BLaER1 treated with 17β-estradiol and CSF1 and Interleukin-3, amounts not matched to agents 10 nM and 100 nM (cell line): ENCODE measurements at regions not wholly inside any gene's neighbourhood (a gene's known extent, or its start where the extent isn't known, plus 50 kb on each side); places are given as distances from the start of the nearest gene placed in this dataset.
"Not testable (repeated sequence)": the region's sequence is repeated elsewhere in the genome, so short reads cannot be mapped to it uniquely, and the experiment has no call there.

Source experiments
- H3K27ac ChIP-seq, 11 experiments: shearing (Covaris generic); formaldehyde crosslinking; 2 replicates each; pipeline ENCODE4 v1.8.1; 2022
- H3K27me3 ChIP-seq, 11 experiments: shearing (Covaris generic); formaldehyde crosslinking; 2 replicates each; pipeline ENCODE4 v1.8.1; 2022
- H3K36me3 ChIP-seq, 11 experiments: shearing (Covaris generic); formaldehyde crosslinking; 2 replicates each; pipeline ENCODE4 v1.8.1; 2022
- H3K4me1 ChIP-seq, 10 experiments: shearing (Covaris generic); formaldehyde crosslinking; 2 replicates each; pipeline ENCODE4 v1.8.1; 2022
- H3K4me2 ChIP-seq, 11 experiments: shearing (Covaris generic); formaldehyde crosslinking; 2 replicates each; pipeline ENCODE4 v1.8.1; 2022
- H3K4me3 ChIP-seq, 10 experiments: shearing (Covaris generic); formaldehyde crosslinking; 2 replicates each; pipeline ENCODE4 v1.8.1; 2022
- H3K9ac ChIP-seq, 11 experiments: shearing (Covaris generic); formaldehyde crosslinking; 2 replicates each; pipeline ENCODE4 v1.8.1; 2022
- H3K9me3 ChIP-seq, 11 experiments: shearing (Covaris generic); formaldehyde crosslinking; replicated peaks in 1 of 11; 2 replicates each; pipeline ENCODE4 v1.8.1; 2022
- H4K20me1 ChIP-seq, 11 experiments: shearing (Covaris generic); formaldehyde crosslinking; 2 replicates each; pipeline ENCODE4 v1.8.1; 2022
- Cebpa-rat ChIP-seq, 11 experiments: shearing (Covaris generic); IDR thresholded peaks; 2 replicates each; pipeline ENCODE4 v1.8.1; 2022

- Histone ChIP-seq H3K4me1 (no peaks in the 10 kb centered on the region), H3K36me3 (no peaks in the 10 kb centered on the region), H3K9ac (no peak overlapping the region), H3K9me3 (peaks cover 0 to 41% (median 21%) of the 10 kb centered on the region in 11 experiments; a peak in 20 of 22 replicates), H3K27ac (no peak overlapping the region), H3K4me3 (no peak overlapping the region), H4K20me1 (no peaks in the 10 kb centered on the region), H3K4me2 (no peak overlapping the region), H3K27me3 (no peaks in the 10 kb centered on the region)
- no peak for TF ChIP-seq Cebpa-rat (IDR thresholded peaks at IDR 0.05)
Observed at GRCh38 chr7:34552502-34552901, 105.5 kb upstream of the NPSR1 start.

- no peak overlapping the region for H3K27ac ChIP-seq
- no peak overlapping the region for H3K4me2 ChIP-seq
- no peak for TF ChIP-seq Cebpa-rat (IDR thresholded peaks at IDR 0.05)
- H3K4me3 ChIP-seq, result no peak overlapping the region
- H3K36me3 ChIP-seq, result no peaks in the 10 kb centered on the region
- no peaks in the 10 kb centered on the region for H3K4me1 ChIP-seq
- no peaks in the 10 kb centered on the region for H3K27me3 ChIP-seq
- peaks cover 0 to 36% (median 21%) of the 10 kb centered on the region in 11 experiments; a peak in 20 of 22 replicates for H3K9me3 ChIP-seq
- H4K20me1 ChIP-seq, result no peaks in the 10 kb centered on the region
- no peak overlapping the region for H3K9ac ChIP-seq
Observed at GRCh38 chr7:34558022-34558421, 100.0 kb upstream of the NPSR1 start.

GRCh38 chr7:34564091-34564490, 93.9 kb upstream of the NPSR1 start:
- Histone ChIP-seq H3K27me3 (no peaks in the 10 kb centered on the region), H3K9ac (no peak overlapping the region), H4K20me1 (no peaks in the 10 kb centered on the region), H3K9me3 (no peaks in the 10 kb centered on the region), H3K4me1 (peaks cover 4 to 14% (median 11%) of the 10 kb centered on the region in 10 experiments; a peak in 16 of 20 replicates), H3K27ac (no peak overlapping the region), H3K4me3 (no peak overlapping the region), H3K4me2 (no peak overlapping the region), H3K36me3 (no peaks in the 10 kb centered on the region)
- TF ChIP-seq Cebpa-rat (IDR thresholded peaks at IDR 0.05), result no peak

- H4K20me1 ChIP-seq, result no peaks in the 10 kb centered on the region
- peak overlapping the region in 7 of 11 experiments; percentile 1 to 47 (median 16); a peak in 6 of 22 replicates for H3K4me2 ChIP-seq
- H3K9me3 ChIP-seq, result no peaks in the 10 kb centered on the region
- H3K27me3 ChIP-seq, result no peaks in the 10 kb centered on the region
- no peaks in the 10 kb centered on the region for H3K36me3 ChIP-seq
- H3K4me3 ChIP-seq, result no peak overlapping the region
- no peak overlapping the region for H3K27ac ChIP-seq
- H3K4me1 ChIP-seq, result peaks cover 4 to 14% (median 11%) of the 10 kb centered on the region in 10 experiments; a peak in 16 of 20 replicates
- TF ChIP-seq Cebpa-rat (IDR thresholded peaks at IDR 0.05), result no peak
- no peak overlapping the region for H3K9ac ChIP-seq
Observed at GRCh38 chr7:34567906-34568305, 90.1 kb upstream of the NPSR1 start.

GRCh38 chr7:34569975-34570699, 87.9 kb upstream of the NPSR1 start:
- H3K27me3 ChIP-seq, result no peaks in the 10 kb centered on the region
- no peak for TF ChIP-seq Cebpa-rat (IDR thresholded peaks at IDR 0.05)
- H3K27ac ChIP-seq, result no peak overlapping the region
- 0 out of 22 replicates have a peak, but pooled peaks cover 0 to under 1% (median 0%) of the 10 kb centered on the region in 11 experiments for H3K9me3 ChIP-seq
- H3K36me3 ChIP-seq, result no peaks in the 10 kb centered on the region
- H3K4me2 ChIP-seq, result no peak overlapping the region
- H3K9ac ChIP-seq, result no peak overlapping the region
- H3K4me1 ChIP-seq, result peaks cover 4 to 14% (median 11%) of the 10 kb centered on the region in 10 experiments; a peak in 16 of 20 replicates
- no peak overlapping the region for H3K4me3 ChIP-seq
- no peaks in the 10 kb centered on the region for H4K20me1 ChIP-seq

GRCh38 chr7:34575006-34575405, 83.0 kb upstream of the NPSR1 start:
- TF ChIP-seq Cebpa-rat (IDR thresholded peaks at IDR 0.05), result no peak
- peaks cover 0 to 18% (median 8%) of the 10 kb centered on the region in 11 experiments; a peak in 13 of 22 replicates for H3K9me3 ChIP-seq

GRCh38 chr7:34577934-34578333, 80.1 kb upstream of the NPSR1 start:
- not testable (repeated sequence) for H3K36me3 ChIP-seq, H3K4me2 ChIP-seq, H3K27me3 ChIP-seq, H3K4me3 ChIP-seq, H3K27ac ChIP-seq, H3K4me1 ChIP-seq, H3K9ac ChIP-seq, H4K20me1 ChIP-seq
- H3K9me3 ChIP-seq, result peaks cover 0 to 18% (median 8%) of the 10 kb centered on the region in 11 experiments; a peak in 13 of 22 replicates

More at GRCh38 chr7:34575006-34575405, 83.0 kb upstream of the NPSR1 start:
- Histone ChIP-seq H3K27ac (no peak overlapping the region), H3K4me2 (no peak overlapping the region), H3K4me1 (peaks cover 0 to 5% (median 0%) of the 10 kb centered on the region in 10 experiments; a peak in 1 of 20 replicates), H3K27me3 (no peaks in the 10 kb centered on the region), H3K4me3 (no peak overlapping the region), H3K36me3 (no peaks in the 10 kb centered on the region), H3K9ac (no peak overlapping the region), H4K20me1 (no peaks in the 10 kb centered on the region)

- H3K9me3 ChIP-seq, H4K20me1 ChIP-seq, H3K27me3 ChIP-seq, H3K27ac ChIP-seq, H3K36me3 ChIP-seq, H3K4me2 ChIP-seq, H3K4me1 ChIP-seq, H3K9ac ChIP-seq, H3K4me3 ChIP-seq: not testable (repeated sequence)
Observed at GRCh38 chr7:34581698-34582097, 76.3 kb upstream of the NPSR1 start.

- H3K4me2 ChIP-seq, result no peak overlapping the region
- no peaks in the 10 kb centered on the region for H3K27me3 ChIP-seq
- peaks cover 0 to 4% (median 0%) of the 10 kb centered on the region in 10 experiments; a peak in 2 of 20 replicates for H3K4me1 ChIP-seq
- H3K9ac ChIP-seq, result no peak overlapping the region
- TF ChIP-seq Cebpa-rat (IDR thresholded peaks at IDR 0.05), result no peak
- no peak overlapping the region for H3K4me3 ChIP-seq
- no peak overlapping the region for H3K27ac ChIP-seq
- no peaks in the 10 kb centered on the region for H3K9me3 ChIP-seq
- no peaks in the 10 kb centered on the region for H3K36me3 ChIP-seq
- no peaks in the 10 kb centered on the region for H4K20me1 ChIP-seq
Observed at GRCh38 chr7:34584526-34584925, 73.5 kb upstream of the NPSR1 start.

- no peaks in the 10 kb centered on the region for H3K4me1 ChIP-seq
- H3K27ac ChIP-seq, result no peak overlapping the region
- no peak for TF ChIP-seq Cebpa-rat (IDR thresholded peaks at IDR 0.05)
- H3K4me3 ChIP-seq, result no peak overlapping the region
- no peak overlapping the region for H3K4me2 ChIP-seq
- H3K27me3 ChIP-seq, result no peaks in the 10 kb centered on the region
- H3K9me3 ChIP-seq, result no peaks in the 10 kb centered on the region
- H3K36me3 ChIP-seq, result no peaks in the 10 kb centered on the region
- no peak overlapping the region for H3K9ac ChIP-seq
- no peaks in the 10 kb centered on the region for H4K20me1 ChIP-seq
Observed at GRCh38 chr7:34596887-34597286, 61.1 kb upstream of the NPSR1 start.
